Esophagus muscularis mucosa (tissue), 4 donors: ENCODE measurements at regions not wholly inside any gene's neighbourhood (a gene's known extent, or its start where the extent isn't known, plus 50 kb on each side); places are given as distances from the start of the nearest gene placed in this dataset.

Experiments
- CTCF ChIP-seq, 3 experiments: fragments of 200-600 bp in 2 of 3; fragments of 450-650 bp in 1 of 3; sonication (generic) in 2 of 3; IDR thresholded peaks; one replicate each; pipeline ENCODE4 v1.5.1; 2017 to 2019; ENCODE audit warnings: antibody characterized with exemption in 3 of 3, mild to moderate bottlenecking in 2 of 3, moderate library complexity in 1 of 3
- EP300 ChIP-seq: sonication (generic); formaldehyde crosslinking; IDR thresholded peaks from one replicate; pipeline ENCODE4 v1.6.1; 2017; ENCODE audit warnings: antibody characterized with exemption
- POLR2A ChIP-seq: fragments of 450-650 bp; IDR thresholded peaks from one replicate; pipeline ENCODE4 v1.6.1; 2017; ENCODE audit warnings: antibody characterized with exemption, moderate library complexity, mild to moderate bottlenecking, low read depth
- POLR2AphosphoS5 ChIP-seq, 2 donors: sonication (generic); formaldehyde crosslinking; IDR thresholded peaks; one replicate each; pipeline ENCODE4 v1.6.1; 2017; ENCODE audit warnings: antibody characterized with exemption in 2 of 2

GRCh38 chr7:95693551-95694333, 78.6 kb upstream of the DYNC1I1 start:
- TF ChIP-seq CTCF (IDR thresholded peaks at IDR 0.05) (no peak), POLR2A (no peak), POLR2AphosphoS5 (IDR thresholded peaks at IDR 0.05) (no peak), EP300 (no peak)
